T-helper 2 cell treated with Interferon-gamma antibody and Interleukin-4, amounts not matched to agents 5 μg/mL and 100 μg/mL, for 36 hours (primary cell): ENCODE measurements at regions not wholly inside any gene's neighbourhood (a gene's known extent, or its start where the extent isn't known, plus 50 kb on each side); places are given as distances from the start of the nearest gene placed in this dataset.

ENCODE experiments used
- DNase-seq: peaks from one replicate; pipeline ENCODE4 v3.0.0; 2021; ENCODE audit warnings: low spot score
- H3K27ac Mint-ChIP-seq: one replicate; pipeline ENCODE4 v1.8.0; 2021; ENCODE audit warnings: mild to moderate bottlenecking, mixed read lengths
- H3K27me3 Mint-ChIP-seq: one replicate; pipeline ENCODE4 v1.8.0; 2021; ENCODE audit warnings: low read depth, mixed read lengths
- H3K36me3 Mint-ChIP-seq: one replicate; pipeline ENCODE4 v1.8.0; 2021; ENCODE audit warnings: low read depth, mixed read lengths
- H3K4me1 Mint-ChIP-seq: one replicate; pipeline ENCODE4 v1.8.0; 2021; ENCODE audit warnings: low read depth, mixed read lengths
- H3K4me3 Mint-ChIP-seq: one replicate; pipeline ENCODE4 v1.8.0; 2022; ENCODE audit warnings: mild to moderate bottlenecking, moderate library complexity, mixed read lengths
- H3K9me3 Mint-ChIP-seq: one replicate; pipeline ENCODE4 v1.8.0; 2021; ENCODE audit warnings: mixed read lengths

GRCh38 chr22:48756146-48757111 lies 1071.2 kb downstream of the BRD1 start:
- Mint-ChIP-seq H3K4me1 (no peaks in the 10 kb centered on the region), H3K9me3 (no peaks in the 10 kb centered on the region), H3K4me3 (no peak overlapping the region), H3K36me3 (no peaks in the 10 kb centered on the region), H3K27ac (no peak overlapping the region), H3K27me3 (no peaks in the 10 kb centered on the region)
- no peak for DNase-seq

- no peaks in the 10 kb centered on the region for H3K27me3 Mint-ChIP-seq
- H3K4me1 Mint-ChIP-seq, result no peaks in the 10 kb centered on the region
- H3K9me3 Mint-ChIP-seq, result no peaks in the 10 kb centered on the region
- H3K27ac Mint-ChIP-seq, result no peak overlapping the region
- no peak for DNase-seq
- H3K36me3 Mint-ChIP-seq, result no peaks in the 10 kb centered on the region
- no peak overlapping the region for H3K4me3 Mint-ChIP-seq
Observed at GRCh38 chr22:48755059-48755949, 1072.4 kb downstream of the BRD1 start.

- Mint-ChIP-seq H3K4me1 (no peaks in the 10 kb centered on the region), H3K4me3 (no peak overlapping the region), H3K27ac (no peak overlapping the region), H3K9me3 (no peaks in the 10 kb centered on the region), H3K27me3 (no peaks in the 10 kb centered on the region), H3K36me3 (no peaks in the 10 kb centered on the region)
- peak; percentile 1 for DNase-seq
Observed at GRCh38 chr22:48754611-48755058, 1073.0 kb downstream of the BRD1 start.

- H3K4me3 Mint-ChIP-seq, result no peak overlapping the region
- no peaks in the 10 kb centered on the region for H3K36me3 Mint-ChIP-seq
- no peaks in the 10 kb centered on the region for H3K27me3 Mint-ChIP-seq
- H3K9me3 Mint-ChIP-seq, result no peaks in the 10 kb centered on the region
- H3K4me1 Mint-ChIP-seq, result no peaks in the 10 kb centered on the region
- DNase-seq, result peak; percentile 0
- H3K27ac Mint-ChIP-seq, result no peak overlapping the region
Observed at GRCh38 chr22:48753752-48754517, 1073.7 kb downstream of the BRD1 start.

- Mint-ChIP-seq H3K4me1 (no peaks in the 10 kb centered on the region), H3K36me3 (no peaks in the 10 kb centered on the region), H3K4me3 (no peak overlapping the region), H3K27me3 (no peaks in the 10 kb centered on the region), H3K27ac (no peak overlapping the region), H3K9me3 (no peaks in the 10 kb centered on the region)
- DNase-seq, result peak; percentile 2
Observed at GRCh38 chr22:48753381-48753730, 1074.3 kb downstream of the BRD1 start.

- Mint-ChIP-seq H3K4me3 (no peak overlapping the region), H3K9me3 (no peaks in the 10 kb centered on the region), H3K4me1 (no peaks in the 10 kb centered on the region), H3K27ac (no peak overlapping the region), H3K36me3 (no peaks in the 10 kb centered on the region), H3K27me3 (no peaks in the 10 kb centered on the region)
- no peak for DNase-seq
Observed at GRCh38 chr22:48752451-48753380, 1075.0 kb downstream of the BRD1 start.

- H3K4me3 Mint-ChIP-seq, result no peak overlapping the region
- no peaks in the 10 kb centered on the region for H3K36me3 Mint-ChIP-seq
Observed at GRCh38 chr22:48751539-48752437, 1075.9 kb downstream of the BRD1 start.

GRCh38 chr22:48750826-48751440 lies 1076.7 kb downstream of the BRD1 start:
- no peaks in the 10 kb centered on the region for H3K9me3 Mint-ChIP-seq

More at GRCh38 chr22:48751539-48752437, 1075.9 kb downstream of the BRD1 start:
- Mint-ChIP-seq H3K27me3 (no peaks in the 10 kb centered on the region), H3K9me3 (no peaks in the 10 kb centered on the region), H3K27ac (no peak overlapping the region), H3K4me1 (no peaks in the 10 kb centered on the region)
- DNase-seq, result no peak

GRCh38 chr22:48750282-48750681 lies 1077.4 kb downstream of the BRD1 start:
- Mint-ChIP-seq H3K27me3 (no peaks in the 10 kb centered on the region), H3K36me3 (no peaks in the 10 kb centered on the region), H3K9me3 (no peaks in the 10 kb centered on the region), H3K4me1 (no peaks in the 10 kb centered on the region), H3K27ac (no peak overlapping the region), H3K4me3 (no peak overlapping the region)
- DNase-seq, result no peak

More at GRCh38 chr22:48750826-48751440, 1076.7 kb downstream of the BRD1 start:
- Mint-ChIP-seq H3K27ac (no peak overlapping the region), H3K4me1 (no peaks in the 10 kb centered on the region), H3K4me3 (no peak overlapping the region), H3K36me3 (no peaks in the 10 kb centered on the region), H3K27me3 (no peaks in the 10 kb centered on the region)
- no peak for DNase-seq

GRCh38 chr22:48749555-48750227 lies 1078.0 kb downstream of the BRD1 start:
- Mint-ChIP-seq H3K36me3 (no peaks in the 10 kb centered on the region), H3K4me3 (no peak overlapping the region), H3K4me1 (no peaks in the 10 kb centered on the region), H3K9me3 (no peaks in the 10 kb centered on the region), H3K27me3 (no peaks in the 10 kb centered on the region), H3K27ac (no peak overlapping the region)
- no peak for DNase-seq

- H3K27ac Mint-ChIP-seq, result no peak overlapping the region
- DNase-seq, result no peak
- H3K4me3 Mint-ChIP-seq, result no peak overlapping the region
- H3K27me3 Mint-ChIP-seq, result no peaks in the 10 kb centered on the region
- H3K9me3 Mint-ChIP-seq, result no peaks in the 10 kb centered on the region
- H3K4me1 Mint-ChIP-seq, result no peaks in the 10 kb centered on the region
- H3K36me3 Mint-ChIP-seq, result no peaks in the 10 kb centered on the region
Observed at GRCh38 chr22:48748860-48749554, 1078.7 kb downstream of the BRD1 start.
